HG02763 (cell line): ENCODE measurements at regions not wholly inside any gene's neighbourhood (a gene's known extent, or its start where the extent isn't known, plus 50 kb on each side); places are given as distances from the start of the nearest gene placed in this dataset.
"Not testable (repeated sequence)": the region's sequence is repeated elsewhere in the genome, so short reads cannot be mapped to it uniquely, and the experiment has no call there.

ENCODE experiments used
- ATAC-seq: cut with Tn5 transposase; IDR thresholded peaks from one replicate; pipeline ENCODE4 v1.9.1; 2021; ENCODE audit warnings: mild to moderate bottlenecking, moderate library complexity; ENCODE audit not compliant: unreplicated experiment

DNA sequence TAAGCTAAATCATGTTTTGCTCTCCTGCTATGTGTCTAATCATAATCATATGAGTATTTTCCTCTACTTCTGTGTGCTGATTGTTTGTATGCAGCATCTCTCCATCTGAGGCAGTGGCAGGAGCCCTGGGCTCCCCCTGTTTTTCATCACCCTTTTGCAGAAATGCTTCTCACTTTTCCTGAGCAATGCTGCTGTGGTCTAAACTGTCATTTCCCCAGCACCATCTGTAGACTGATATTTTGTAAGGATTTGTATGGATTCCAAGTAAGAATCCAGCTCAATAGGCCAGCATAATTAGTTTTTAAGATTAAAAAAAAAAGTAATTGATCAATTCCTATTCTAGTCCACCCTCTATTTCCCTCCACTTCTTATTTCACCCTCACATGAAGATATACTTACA, 257.0 kb upstream of the CPHXL start:
- ATAC-seq: no peak

DNA sequence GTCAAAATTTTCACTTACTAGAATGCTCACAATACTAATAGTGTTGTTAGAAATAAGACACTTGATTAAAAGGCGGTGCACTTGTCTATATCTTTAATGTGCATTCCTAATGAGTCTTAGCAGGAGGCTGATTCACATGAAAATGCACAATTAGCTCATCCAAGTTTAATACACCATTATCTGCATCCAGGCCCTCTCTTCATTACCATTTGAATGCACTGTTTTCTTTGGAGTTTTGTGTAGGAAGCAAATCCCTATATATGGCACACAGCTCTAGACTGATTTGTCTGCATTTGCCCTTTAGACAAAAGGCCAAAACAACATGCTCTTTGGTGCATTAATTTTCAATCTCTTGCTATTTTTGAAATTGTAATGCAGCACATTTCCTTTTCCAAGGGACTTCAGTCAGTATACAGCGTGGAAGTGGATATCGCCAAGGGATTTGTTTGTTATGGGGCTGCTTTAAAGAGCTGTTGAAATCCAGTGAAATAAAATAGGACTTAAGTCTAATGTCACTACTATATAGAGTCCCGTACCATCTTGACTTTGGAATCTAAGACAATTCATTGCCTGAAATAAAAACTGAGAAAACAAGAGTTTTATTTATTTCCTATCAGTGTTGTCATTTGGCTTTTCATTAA, 257.6 kb upstream of the CPHXL start:
- ATAC-seq: no peak

DNA sequence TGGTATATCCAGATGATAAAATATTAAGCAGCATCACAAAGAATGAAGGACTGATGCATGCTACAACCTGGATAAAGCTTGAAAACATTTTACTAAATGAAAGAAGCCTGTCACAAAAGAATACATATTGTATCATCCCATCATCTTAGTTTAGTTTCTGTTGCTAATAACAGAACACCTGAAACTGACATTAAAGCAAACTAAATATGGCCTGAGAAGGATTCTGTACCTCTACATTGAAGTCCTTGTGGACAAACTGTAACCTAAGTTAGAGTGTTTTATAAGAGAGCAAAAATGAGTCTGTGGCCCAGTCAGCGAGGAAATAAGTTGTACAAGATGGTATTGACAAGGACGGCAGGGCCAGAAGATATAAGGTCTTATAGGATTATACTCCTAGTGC, 261.0 kb upstream of the CPHXL start:
- no peak for ATAC-seq

DNA sequence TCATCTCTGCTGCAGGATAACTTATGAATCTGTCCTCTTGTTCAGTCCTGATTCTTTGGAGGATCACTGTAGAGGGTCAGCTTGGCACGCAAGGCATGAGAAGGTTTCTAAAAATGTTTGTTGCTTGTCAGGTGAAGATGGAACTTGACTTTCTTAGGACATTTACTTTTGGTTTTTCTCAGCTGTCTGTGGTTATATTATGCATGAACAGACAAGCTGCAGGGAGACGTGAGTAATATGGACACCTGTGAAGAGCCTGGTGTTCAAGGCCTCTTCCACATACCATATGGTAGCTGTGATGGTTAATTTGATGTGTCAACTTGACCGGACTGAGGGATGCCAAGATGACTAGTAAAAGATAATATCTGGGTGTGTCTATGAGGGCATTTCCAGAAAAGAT, 270.2 kb upstream of the CPHXL start:
- ATAC-seq: no peak

DNA sequence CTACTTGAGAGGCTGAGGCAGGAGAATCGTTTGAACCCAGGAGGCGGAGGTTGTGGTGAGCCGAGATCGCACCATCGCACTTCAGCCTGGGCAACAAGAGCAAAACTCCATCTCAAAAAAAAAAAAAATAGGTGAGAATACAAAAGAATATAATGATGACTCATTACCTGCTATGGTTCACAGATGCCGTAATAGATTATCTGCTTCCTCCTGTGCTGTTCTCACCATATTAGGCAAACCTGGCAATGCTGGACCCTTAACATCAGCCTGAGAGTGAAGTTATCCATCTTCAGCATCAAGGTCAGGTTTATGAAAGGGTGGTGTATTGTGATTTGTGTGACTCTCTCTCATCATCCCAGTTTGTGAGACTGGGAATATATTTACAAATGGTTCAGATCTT, 271.3 kb upstream of the CPHXL start:
- ATAC-seq: no peak

DNA sequence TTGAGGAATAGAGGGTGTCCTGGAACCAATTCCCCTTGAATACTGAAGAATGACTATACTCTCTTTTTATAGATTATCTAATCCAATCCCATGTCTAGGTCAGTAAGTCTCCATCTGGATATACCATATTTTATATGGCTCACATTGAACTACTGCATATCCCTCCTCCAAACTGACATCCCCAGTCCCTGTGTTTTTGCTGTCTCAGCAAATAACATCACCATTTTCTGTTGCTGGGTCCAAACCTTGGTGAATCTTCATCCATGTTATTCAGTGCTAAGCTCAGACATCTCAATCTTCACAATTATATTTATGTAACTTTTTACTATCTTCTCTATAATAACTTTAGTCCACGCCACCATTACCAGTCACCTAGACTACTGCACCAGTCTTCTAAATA, 269.6 kb upstream of the CNTNAP4 start:
- no peak for ATAC-seq

DNA sequence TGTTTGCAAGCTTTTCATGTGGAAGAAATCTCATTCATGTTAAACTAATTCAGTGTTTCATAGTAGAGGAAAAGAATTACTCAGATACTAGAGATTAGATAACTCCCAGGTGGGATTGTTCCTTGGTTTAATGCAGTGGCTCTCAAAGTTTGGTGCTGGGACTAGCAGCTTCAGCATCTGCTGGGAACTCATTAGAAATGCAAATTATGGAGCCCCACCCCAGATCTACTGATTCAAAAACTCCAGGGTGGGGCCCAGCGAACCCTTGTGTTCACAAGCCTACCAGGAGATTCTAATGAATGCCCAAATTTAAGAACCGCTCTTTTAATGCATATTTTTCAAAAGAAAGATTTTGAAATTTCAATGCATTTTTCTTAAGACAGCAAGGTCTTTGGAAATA, 253.4 kb upstream of the CNTNAP4 start:
- ATAC-seq: no peak

DNA sequence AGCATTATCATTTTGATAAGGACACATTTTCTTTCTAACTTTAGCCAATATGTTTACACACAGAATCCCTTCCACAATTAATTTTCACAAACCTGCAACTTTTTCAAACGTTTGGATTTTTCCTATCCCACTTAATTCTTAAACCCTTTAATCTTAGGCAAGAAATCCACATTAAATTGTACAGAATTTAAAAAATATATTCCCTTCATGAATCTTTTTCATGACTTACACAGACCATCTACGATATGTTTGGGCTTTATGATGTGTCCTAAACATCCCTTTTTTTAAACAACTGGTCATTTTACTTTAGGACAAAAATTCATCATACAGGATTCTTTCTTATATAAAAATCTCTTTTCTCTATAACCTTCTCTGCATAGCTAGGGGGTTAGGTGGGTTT, 241.5 kb upstream of the CNTNAP4 start:
- ATAC-seq: no peak

DNA sequence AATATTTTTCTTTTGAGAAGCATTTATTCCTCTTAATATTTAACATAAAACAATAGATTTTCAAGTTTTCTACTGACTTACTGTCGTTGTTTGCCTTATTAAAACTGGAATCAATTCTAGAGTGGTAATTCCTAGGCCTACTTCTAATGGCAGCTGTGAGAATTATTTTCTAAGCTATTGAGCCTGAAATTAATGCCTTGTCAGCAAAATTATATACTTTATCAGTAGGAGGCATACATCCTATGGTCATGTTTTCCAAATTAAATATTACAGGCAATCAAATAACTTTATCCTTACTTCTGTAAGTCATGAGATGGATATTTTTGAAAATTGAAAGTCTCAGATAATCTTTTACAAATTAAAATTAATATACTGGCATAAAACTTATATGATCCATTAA, 239.1 kb upstream of the CNTNAP4 start:
- ATAC-seq: no peak

DNA sequence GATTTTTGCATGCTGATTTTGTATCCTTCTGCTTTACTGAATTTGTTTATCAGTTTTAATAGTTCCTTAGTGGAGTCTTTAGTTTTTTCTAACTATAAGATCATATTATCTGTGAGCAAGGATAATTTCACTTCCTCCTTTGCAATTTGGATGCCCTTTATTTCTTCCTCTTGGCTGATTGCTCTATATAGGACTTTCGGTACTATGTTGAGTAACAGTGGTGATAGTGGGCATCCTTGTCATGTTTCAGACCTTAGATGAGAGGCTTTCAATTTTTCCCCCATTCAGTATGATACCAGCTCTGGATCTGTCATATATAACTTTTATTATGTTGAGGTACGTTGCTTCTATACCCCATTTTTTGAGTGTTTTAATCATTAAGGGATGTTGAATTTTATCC, 224.5 kb upstream of the CNTNAP4 start:
- ATAC-seq: no peak

DNA sequence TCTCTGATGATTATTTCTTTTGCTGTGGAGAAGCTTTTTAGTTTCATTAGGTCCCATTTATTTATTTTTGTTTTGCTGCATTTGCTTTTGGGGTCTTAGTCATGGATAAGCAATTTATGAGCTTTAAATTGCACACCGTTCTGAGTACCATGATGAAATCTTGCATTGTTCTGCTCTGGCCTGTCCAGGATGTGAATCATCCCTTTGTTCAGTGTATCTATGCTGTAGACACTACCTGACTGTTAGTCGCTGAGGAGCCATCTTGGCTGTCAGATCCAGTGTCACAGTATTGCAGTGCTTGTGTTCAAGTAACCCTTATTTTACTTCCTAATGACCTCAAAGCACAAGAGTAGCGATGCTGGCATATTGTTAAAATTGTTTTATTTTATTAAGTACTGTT, 218.0 kb upstream of the CNTNAP4 start:
- no peak for ATAC-seq

DNA sequence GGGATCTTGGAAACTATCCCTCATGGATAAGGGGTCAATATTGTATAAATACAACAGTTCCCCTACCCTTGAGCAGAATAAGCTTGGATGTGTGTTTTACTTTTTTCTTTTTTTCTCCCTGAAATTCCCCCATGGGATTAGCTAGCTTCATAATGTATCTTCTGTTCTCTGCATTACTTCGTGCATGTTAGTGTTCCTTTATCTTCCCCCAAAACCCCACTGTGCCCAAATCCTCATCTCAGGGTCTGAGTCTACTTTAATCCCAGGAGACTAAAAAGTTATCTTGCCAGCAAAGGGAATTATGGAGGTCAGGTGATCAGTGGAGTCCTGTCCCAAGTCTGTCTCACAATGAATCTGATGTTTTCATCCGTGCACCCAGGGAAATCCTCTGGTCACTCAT, 217.5 kb upstream of the CNTNAP4 start:
- no peak for ATAC-seq

DNA sequence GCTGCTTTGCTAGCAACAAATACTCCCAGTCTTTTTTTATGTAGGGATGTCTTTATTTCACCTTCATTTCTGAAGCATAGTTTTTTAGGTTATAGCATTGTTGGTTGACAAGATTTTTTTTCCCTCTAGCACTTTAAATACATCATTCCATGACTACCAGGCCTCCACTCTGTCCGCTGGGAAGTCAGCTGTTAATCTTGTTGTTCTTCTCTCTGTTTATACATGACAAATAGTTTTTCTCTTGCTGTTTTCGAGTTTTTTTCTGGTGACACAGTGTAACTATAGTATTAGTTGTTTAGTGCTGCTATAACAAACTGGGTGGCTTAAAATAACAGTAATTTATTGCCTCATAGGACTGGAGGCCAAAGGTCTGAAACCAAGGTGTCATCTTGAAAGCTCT, 205.5 kb upstream of the CNTNAP4 start:
- ATAC-seq: no peak

DNA sequence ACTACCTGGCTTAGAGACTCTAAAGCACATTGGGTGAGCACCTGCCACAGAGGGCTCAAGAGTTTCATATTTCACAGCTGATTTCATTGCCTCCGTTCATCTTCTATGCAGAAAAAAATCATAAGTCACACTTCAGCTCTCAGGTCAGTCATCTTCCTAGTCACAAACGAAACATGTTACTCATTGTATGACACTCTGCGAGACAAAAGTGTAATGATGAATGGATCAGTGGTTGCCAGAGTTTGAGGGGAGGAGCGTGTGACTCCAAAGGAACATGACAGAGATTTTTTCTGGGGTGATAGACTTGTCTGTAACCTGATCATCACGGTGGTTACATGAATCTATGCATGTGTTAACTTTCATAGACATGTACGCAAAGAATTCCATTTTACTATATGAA, 195.2 kb upstream of the CNTNAP4 start:
- ATAC-seq: no peak

DNA sequence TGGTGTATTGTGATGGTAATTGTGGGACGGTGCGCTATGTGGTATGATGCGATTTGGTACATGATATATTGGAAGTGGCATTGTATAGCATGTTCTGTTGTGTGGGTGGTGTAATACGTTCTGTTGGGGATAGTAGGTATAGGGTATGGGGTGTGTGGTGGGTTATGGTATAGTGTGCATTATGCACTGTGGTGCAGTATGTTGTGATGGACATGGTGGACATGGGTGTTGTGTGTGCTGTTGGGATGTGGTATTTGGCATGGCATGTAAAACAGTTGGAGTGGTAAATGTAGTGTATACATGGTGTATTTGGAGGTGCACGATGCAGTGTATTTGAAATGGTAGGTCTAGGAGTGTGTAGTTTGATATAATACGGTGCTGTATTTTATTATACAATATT, 170.6 kb upstream of the CNTNAP4 start:
- no peak for ATAC-seq

DNA sequence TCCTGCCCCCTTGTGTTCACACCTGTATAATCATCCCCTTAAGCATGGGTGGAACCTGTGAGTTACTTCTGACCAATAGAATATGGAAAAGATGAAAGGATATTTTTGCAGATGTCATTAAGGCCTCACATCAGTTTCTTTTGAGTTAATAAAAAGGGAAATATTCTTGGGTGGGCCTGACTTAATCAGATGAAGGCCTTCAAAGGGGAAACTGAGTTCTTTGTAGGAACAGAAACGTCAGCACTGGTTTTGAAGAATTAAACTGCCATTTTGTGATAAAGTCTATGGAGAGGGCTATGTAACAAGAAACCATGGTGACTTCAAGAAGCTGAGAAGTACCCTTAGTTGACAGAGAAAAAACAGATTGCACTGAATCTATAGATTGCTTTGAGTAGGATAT, 168.7 kb upstream of the CNTNAP4 start:
- no peak for ATAC-seq

DNA sequence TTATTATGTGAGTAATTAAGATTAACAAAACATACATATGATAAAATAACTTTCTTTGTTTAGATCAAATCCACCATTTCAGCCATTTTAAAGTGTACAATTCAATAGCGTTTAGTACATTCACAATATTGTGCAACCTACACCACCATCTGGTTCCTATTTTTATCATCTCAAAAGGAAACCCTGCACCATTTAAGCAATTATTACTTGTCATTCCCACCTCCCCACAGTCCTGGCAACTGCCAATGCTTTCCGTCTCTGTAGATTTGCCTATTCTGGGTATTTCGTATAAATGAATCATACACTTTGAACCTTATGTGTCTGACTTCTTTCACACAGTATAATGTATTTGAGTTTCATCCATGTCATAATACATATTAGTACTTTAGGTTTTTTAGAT, 162.5 kb upstream of the CNTNAP4 start:
- ATAC-seq: no peak

DNA sequence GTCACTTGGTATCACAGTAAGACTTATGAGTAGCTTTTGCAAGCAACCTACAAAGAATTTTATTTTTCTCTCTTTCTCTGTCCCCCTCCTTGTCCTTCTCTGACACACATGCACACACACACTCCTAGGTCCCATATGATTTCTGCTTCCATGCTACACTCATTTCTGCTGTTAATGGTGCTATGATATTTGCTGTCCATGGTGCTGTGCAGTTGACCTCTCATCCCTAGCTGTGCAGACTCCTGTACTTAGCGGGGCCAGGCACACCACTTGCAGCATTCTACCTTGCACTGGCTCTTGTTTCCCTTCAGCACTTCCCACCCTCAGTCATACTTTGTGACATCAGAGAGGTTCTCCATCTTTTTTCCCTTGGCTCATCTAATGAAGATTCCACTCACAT, 158.9 kb upstream of the CNTNAP4 start:
- no peak for ATAC-seq

DNA sequence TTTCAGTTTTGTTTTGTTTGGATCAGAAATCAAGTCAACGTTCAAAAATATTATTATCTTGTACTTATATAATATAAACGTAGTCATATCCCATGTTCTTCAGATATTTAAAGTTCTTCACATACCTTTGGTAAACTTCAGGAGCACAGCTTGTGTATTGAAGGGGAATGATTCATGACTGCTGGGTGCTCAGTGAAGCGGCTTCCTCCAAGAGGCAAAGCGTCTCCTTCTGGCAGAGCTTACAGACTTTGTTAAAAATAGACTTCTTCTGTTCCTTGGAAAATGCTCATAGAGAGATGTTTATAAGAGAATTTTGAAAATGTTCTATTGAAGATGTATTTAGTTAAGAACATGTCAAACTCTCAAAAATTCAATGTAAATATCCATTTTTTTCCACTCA, 155.6 kb upstream of the CNTNAP4 start:
- no peak for ATAC-seq

DNA sequence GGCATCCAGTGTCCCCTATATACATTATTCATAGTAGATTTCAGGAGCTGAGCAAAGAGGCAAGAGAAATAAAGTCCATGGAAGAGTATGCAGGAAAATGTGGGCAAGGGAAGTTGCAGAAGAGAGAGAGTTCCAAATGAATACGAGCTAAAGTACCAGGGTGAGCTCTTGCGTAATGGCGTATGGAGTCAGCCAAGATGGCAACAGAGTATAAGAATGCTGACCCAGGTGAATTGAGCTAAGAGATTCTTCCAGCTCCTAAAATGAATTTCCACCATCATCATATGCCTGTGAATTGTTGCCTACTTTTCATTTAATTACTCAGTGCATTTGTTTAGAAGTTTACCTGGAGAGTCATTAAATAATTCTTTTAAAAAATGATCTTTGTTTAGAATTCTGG, 153.2 kb upstream of the CNTNAP4 start:
- no peak for ATAC-seq

DNA sequence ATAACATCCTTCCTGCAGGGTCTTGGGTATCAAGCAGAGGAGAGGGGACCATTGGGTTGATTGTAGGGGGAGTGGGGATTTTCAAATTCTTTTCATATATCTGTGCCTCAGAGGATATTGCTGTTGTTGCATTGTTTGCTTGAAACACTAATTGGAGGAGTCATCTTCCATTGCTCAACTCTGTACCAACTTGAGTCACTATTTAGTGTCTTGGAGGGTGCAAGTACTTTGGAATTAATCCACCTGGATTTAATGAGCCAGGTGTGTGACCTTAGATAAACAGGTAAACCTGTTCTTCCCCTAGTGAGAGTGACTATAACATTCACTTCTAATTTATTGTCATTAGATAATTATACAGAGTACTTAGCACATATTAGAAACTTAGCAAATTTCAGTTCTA, 151.3 kb upstream of the CNTNAP4 start:
- no peak for ATAC-seq

DNA sequence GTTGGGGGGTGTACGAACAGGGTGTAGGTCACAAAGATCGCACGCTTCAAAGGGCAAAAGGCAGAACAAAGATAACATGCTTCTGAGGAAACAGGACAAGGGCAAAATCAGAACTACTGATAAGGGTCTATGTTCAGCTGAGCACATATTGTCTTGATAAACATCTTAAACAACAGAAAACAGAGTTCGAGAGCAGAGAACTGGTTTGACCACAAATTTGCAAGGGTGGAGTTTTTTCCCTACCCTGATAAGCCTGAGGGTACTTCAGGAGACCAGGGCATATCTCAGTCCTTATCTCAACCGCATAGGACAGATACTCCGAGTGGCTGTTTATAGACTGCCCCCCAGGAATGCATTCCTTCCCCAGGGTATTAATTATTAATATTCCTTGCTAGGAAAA, 139.1 kb upstream of the CNTNAP4 start:
- not testable (repeated sequence) for ATAC-seq

DNA sequence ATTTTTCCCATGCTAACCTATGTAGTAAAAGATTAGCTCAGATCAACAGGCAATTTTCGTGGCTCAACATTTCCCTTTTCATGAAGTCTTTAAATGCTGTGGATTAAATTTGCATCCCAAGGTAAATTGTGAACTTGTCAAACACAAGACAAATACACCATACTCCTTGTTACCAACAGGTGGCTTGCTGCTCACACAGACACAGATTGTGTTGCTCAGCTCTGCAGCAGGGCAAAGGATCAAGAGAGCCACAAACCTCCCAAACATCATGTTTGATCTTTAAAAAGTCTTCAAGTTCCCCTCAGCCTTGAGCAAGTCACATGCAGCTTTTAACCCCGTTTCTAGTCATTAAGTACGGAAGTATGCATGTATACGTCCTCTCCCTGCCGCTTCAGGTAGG, 119.6 kb upstream of the CNTNAP4 start:
- ATAC-seq: no peak

DNA sequence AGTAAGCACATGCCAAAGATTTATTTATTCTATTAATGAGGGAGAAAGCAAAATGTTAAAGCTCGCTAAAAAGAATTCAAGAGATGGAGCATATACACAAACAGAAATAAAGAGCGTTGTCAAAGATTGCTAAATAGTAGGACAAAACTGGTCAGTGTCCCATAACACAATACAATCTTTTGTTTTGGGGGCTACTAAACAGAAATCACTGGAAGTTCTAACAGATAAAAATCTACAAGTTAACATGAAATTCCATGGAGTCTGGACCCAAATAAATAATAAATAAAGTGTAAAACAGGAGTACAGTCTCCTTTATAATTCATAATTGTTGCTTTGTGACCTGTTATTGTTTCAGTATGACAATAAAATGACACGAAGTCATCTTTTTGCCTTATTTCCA, 115.2 kb upstream of the CNTNAP4 start:
- no peak for ATAC-seq
